Body of pancreas (tissue), 4 donors: ENCODE measurements at regions not wholly inside any gene's neighbourhood (a gene's known extent, or its start where the extent isn't known, plus 50 kb on each side); places are given as distances from the start of the nearest gene placed in this dataset.
A peak's percentile ranks its signal among the peaks of the same experiment; 100 is the strongest.

Experiments used
- ATAC-seq: fragments of 150-250 bp; one replicate; pipeline ENCODE4 v1.9.1; 2016
- DNase-seq, 4 donors: peaks; one replicate each; pipeline ENCODE4 v3.0.0-alpha.2; 2019
- H3K27ac ChIP-seq, 4 donors: fragments of 200-600 bp; sonication (generic); 1 replicate in 3 of 4; 2 replicates in 1 of 4; pipeline versions ENCODE4 v1.5.1 to v1.6.1; 2016 to 2019; ENCODE audit warnings: mild to moderate bottlenecking in 1 of 4, mixed read lengths in 1 of 4, moderate library complexity in 1 of 4
- H3K27me3 ChIP-seq, 2 donors: fragments of 200-600 bp; sonication (generic); one replicate each; pipeline ENCODE4 v1.6.0; 2016; ENCODE audit warnings: mild to moderate bottlenecking in 1 of 2
- H3K36me3 ChIP-seq, 2 donors: fragments of 200-600 bp; sonication (generic); replicated peaks in 1 of 2; 2 replicates each; pipeline ENCODE4 v1.5.1; 2016; ENCODE audit warnings: low read depth in 2 of 2; ENCODE audit not compliant: insufficient read depth in 1 of 2
- H3K4me1 ChIP-seq: fragments of 200-600 bp; sonication (generic); one replicate; pipeline ENCODE4 v1.6.0; 2016
- H3K4me3 ChIP-seq, 2 donors: fragments of 200-600 bp; sonication (generic); 1 replicate in 1 of 2; 2 replicates in 1 of 2; pipeline ENCODE4 v1.5.1; 2016 to 2019
- H3K9me3 ChIP-seq, 3 donors: fragments of 200-600 bp; sonication (generic); 1 replicate in 2 of 3; 2 replicates in 1 of 3; pipeline ENCODE4 v1.5.1; 2016
- CTCF ChIP-seq, 7 experiments: fragments of 450-650 bp in 4 of 7; fragments of 200-600 bp in 3 of 7; sonication (generic) in 3 of 7; IDR thresholded peaks; one replicate each; pipeline ENCODE4 v1.5.1; 2016 to 2019; ENCODE audit warnings: antibody characterized with exemption in 7 of 7
- POLR2A ChIP-seq, 3 donors: fragments of 450-650 bp; IDR thresholded peaks; one replicate each; pipeline ENCODE4 v1.6.1; 2016; ENCODE audit warnings: antibody characterized with exemption in 3 of 3, mild to moderate bottlenecking in 2 of 3
- WGBS, 2 donors: methylation state at CpG; one replicate each; pipeline ENCODE4 v1.1.5; 2017; 5-methylcytosine and 5-hydroxymethylcytosine counted together
- intact Hi-C: fragments of 100-400 bp; cut with DNase I; formaldehyde crosslinking; loops from one replicate; pipeline ENCODE4 v1.15.1; 2023

- H3K27me3 ChIP-seq, result no peaks in the 10 kb centered on the region
- intact Hi-C loops, result no loop called here
- ATAC-seq, result no peak
- no peaks in the 10 kb centered on the region for H3K4me1 ChIP-seq
- no peaks in the 10 kb centered on the region for H3K9me3 ChIP-seq
- no peak overlapping the region for H3K27ac ChIP-seq
- 68 to 80% methylated on average over 4 of the region's 4 CpGs for WGBS, 2 donors
- no peaks in the 10 kb centered on the region for H3K36me3 ChIP-seq
- no peak for TF ChIP-seq CTCF (IDR thresholded peaks at IDR 0.05)
- H3K4me3 ChIP-seq, result no peak overlapping the region
- peak in 3 of 4 donors; percentile 8 to 16 (median 13) for DNase-seq
Measured at GRCh38 chr5:97629276-97629675, 446.2 kb upstream of the RIOK2 start.

GRCh38 chr5:97635553-97635952, 452.5 kb upstream of the RIOK2 start:
- TF ChIP-seq POLR2A (IDR thresholded peaks at IDR 0.05) (no peak), CTCF (IDR thresholded peaks at IDR 0.05) (no peak)
- 62 to 89% methylated on average over 2 of the region's 2 CpGs for WGBS, 2 donors
- intact Hi-C loops, result no loop called here
- no peaks in the 10 kb centered on the region for H3K4me1 ChIP-seq
- DNase-seq (no peak), ATAC-seq (no peak)
- no peaks in the 10 kb centered on the region for H3K36me3 ChIP-seq
- no peaks in the 10 kb centered on the region for H3K9me3 ChIP-seq
- no peaks in the 10 kb centered on the region for H3K27me3 ChIP-seq
- no peak overlapping the region for H3K4me3 ChIP-seq
- no peak overlapping the region for H3K27ac ChIP-seq

- Histone ChIP-seq H3K36me3 (no peaks in the 10 kb centered on the region), H3K27ac (no peak overlapping the region), H3K27me3 (no peaks in the 10 kb centered on the region), H3K4me1 (no peaks in the 10 kb centered on the region), H3K4me3 (no peak overlapping the region), H3K9me3 (no peaks in the 10 kb centered on the region)
- 65 to 78% methylated on average over 4 of the region's 4 CpGs for WGBS, 2 donors
- intact Hi-C loops, result no loop called here
- DNase-seq (no peak), ATAC-seq (no peak)
- TF ChIP-seq CTCF (IDR thresholded peaks at IDR 0.05) (no peak), POLR2A (IDR thresholded peaks at IDR 0.05) (no peak)
Measured at GRCh38 chr5:97636766-97637165, 453.7 kb upstream of the RIOK2 start.

GRCh38 chr5:97641081-97641480, 458.0 kb upstream of the RIOK2 start:
- no peak overlapping the region for H3K27ac ChIP-seq
- intact Hi-C loops, result no loop called here
- ATAC-seq, result no peak
- H3K4me3 ChIP-seq, result no peak overlapping the region
- H3K9me3 ChIP-seq, result no peaks in the 10 kb centered on the region
- 49 to 58% methylated on average over 1 of the region's 1 CpG for WGBS, 2 donors
- TF ChIP-seq CTCF (IDR thresholded peaks at IDR 0.05), result no peak
- no peak for TF ChIP-seq POLR2A (IDR thresholded peaks at IDR 0.05)
- H3K27me3 ChIP-seq, result no peaks in the 10 kb centered on the region
- DNase-seq, result no peak
- no peaks in the 10 kb centered on the region for H3K36me3 ChIP-seq
- no peaks in the 10 kb centered on the region for H3K4me1 ChIP-seq

GRCh38 chr5:97644206-97644605, 461.2 kb upstream of the RIOK2 start:
- no peaks in the 10 kb centered on the region for H3K9me3 ChIP-seq
- H3K27me3 ChIP-seq, result no peaks in the 10 kb centered on the region
- DNase-seq (no peak), ATAC-seq (no peak)
- TF ChIP-seq CTCF (IDR thresholded peaks at IDR 0.05), result no peak
- no peak for TF ChIP-seq POLR2A (IDR thresholded peaks at IDR 0.05)
- no peaks in the 10 kb centered on the region for H3K36me3 ChIP-seq
- no peak overlapping the region for H3K4me3 ChIP-seq
- H3K27ac ChIP-seq, result no peak overlapping the region
- no peaks in the 10 kb centered on the region for H3K4me1 ChIP-seq
- intact Hi-C loops, result no loop called here
